Neural cell (in vitro differentiated cells): ENCODE measurements at regions not wholly inside any gene's neighbourhood (a gene's known extent, or its start where the extent isn't known, plus 50 kb on each side); places are given as distances from the start of the nearest gene placed in this dataset.

Source experiments
- CTCF ChIP-seq: fragments of 450-650 bp; IDR thresholded peaks from 2 replicates; pipeline ENCODE4 v1.5.1; 2014; ENCODE audit warnings: antibody characterized with exemption, mild to moderate bottlenecking, moderate library complexity; ENCODE audit not compliant: poor library complexity, severe bottlenecking
- POLR2AphosphoS5 ChIP-seq: IDR thresholded peaks from 2 replicates; pipeline ENCODE4 v1.6.1; 2012
- RAD21 ChIP-seq: fragments of 450-650 bp; conservative IDR thresholded peaks from 2 replicates; pipeline ENCODE4 v1.6.1; 2014; ENCODE audit warnings: antibody characterized with exemption, mild to moderate bottlenecking, moderate library complexity

GRCh38 chr6:9499709-9500108, 915.2 kb downstream of the TFAP2A start:
- TF ChIP-seq POLR2AphosphoS5 (no peak), RAD21 (no peak), CTCF (no peak)
